Endodermal cell (in vitro differentiated cells): ENCODE measurements at regions not wholly inside any gene's neighbourhood (a gene's known extent, or its start where the extent isn't known, plus 50 kb on each side); places are given as distances from the start of the nearest gene placed in this dataset.

ENCODE experiments used
- DNase-seq: peaks from one replicate; pipeline ENCODE4 v3.0.0-alpha.2; 2017
- H3K27ac ChIP-seq: 2 replicates; pipeline ENCODE4 v1.5.1; 2013; ENCODE audit warnings: mild to moderate bottlenecking, low read depth, low read length, moderate library complexity
- H3K27me3 ChIP-seq: 2 replicates; pipeline ENCODE4 v1.6.1; 2013; ENCODE audit warnings: mild to moderate bottlenecking, low read length, moderate library complexity; ENCODE audit not compliant: insufficient read depth, control insufficient read depth, poor library complexity, severe bottlenecking
- H3K36me3 ChIP-seq: 2 replicates; pipeline ENCODE4 v1.7.0; 2013; ENCODE audit warnings: mild to moderate bottlenecking, low read length, moderate library complexity; ENCODE audit not compliant: control insufficient read depth, insufficient read depth
- H3K4me1 ChIP-seq: one replicate; pipeline ENCODE4 v1.7.0; 2013; ENCODE audit warnings: low read length; ENCODE audit not compliant: control insufficient read depth, insufficient read depth
- H3K4me3 ChIP-seq: 2 replicates; pipeline ENCODE4 v1.5.1; 2013; ENCODE audit warnings: mild to moderate bottlenecking, low read length, moderate library complexity
- H3K9ac ChIP-seq: 2 replicates; pipeline ENCODE4 v1.6.1; 2013; ENCODE audit warnings: mild to moderate bottlenecking, low read length, moderate library complexity; ENCODE audit not compliant: poor library complexity, severe bottlenecking; ENCODE audit errors: extremely low read depth
- H3K9me3 ChIP-seq: 2 replicates; pipeline ENCODE4 v1.6.1; 2013; ENCODE audit warnings: mild to moderate bottlenecking, low read length, moderate library complexity; ENCODE audit not compliant: control insufficient read depth
- H3K27ac Mint-ChIP-seq: 2 replicates; pipeline ENCODE4 v1.8.0; 2020; ENCODE audit warnings: mixed read lengths
- H3K27me3 Mint-ChIP-seq: 2 replicates; pipeline ENCODE4 v1.8.0; 2021; ENCODE audit warnings: mild to moderate bottlenecking, mixed read lengths; ENCODE audit not compliant: insufficient read depth
- H3K36me3 Mint-ChIP-seq: 2 replicates; pipeline ENCODE4 v1.8.0; 2020; ENCODE audit warnings: low read depth, mixed read lengths
- H3K4me1 Mint-ChIP-seq: 2 replicates; pipeline ENCODE4 v1.8.0; 2020; ENCODE audit warnings: mixed read lengths
- H3K4me3 Mint-ChIP-seq: 2 replicates; pipeline ENCODE4 v1.8.0; 2020; ENCODE audit warnings: mild to moderate bottlenecking, moderate library complexity, mixed read lengths
- H3K9me3 Mint-ChIP-seq: 2 replicates; pipeline ENCODE4 v1.8.0; 2020; ENCODE audit warnings: mild to moderate bottlenecking, mixed read lengths
- CTCF ChIP-seq: fragments of 200-600 bp; sonication (generic); conservative IDR thresholded peaks from 2 replicates; pipeline ENCODE4 v1.5.0; 2021; ENCODE audit warnings: antibody characterized with exemption, mild to moderate bottlenecking
- WGBS, 2 experiments: methylation state at CpG; one replicate each; pipeline versions ENCODE4 v1.1.5 to v1.1.7; 2013; ENCODE audit warnings: missing lambda C conversion rate in 2 of 2, mixed read lengths in 1 of 2; ENCODE audit not compliant: insufficient coverage in 1 of 2, insufficient read length in 1 of 2; 5-methylcytosine and 5-hydroxymethylcytosine counted together

- Histone ChIP-seq H3K36me3 (no peaks in the 10 kb centered on the region), H3K9me3 (peaks cover 5% of the 10 kb centered on the region), H3K27ac (no peak overlapping the region), H3K27me3 (no peaks in the 10 kb centered on the region), H3K4me1 (no peaks in the 10 kb centered on the region), H3K4me3 (no peak overlapping the region), H3K9ac (no peak overlapping the region)
- H3K36me3 Mint-ChIP-seq: no peaks in the 10 kb centered on the region
- H3K4me3 Mint-ChIP-seq: no peak overlapping the region
- H3K27me3 Mint-ChIP-seq: peaks cover 2% of the 10 kb centered on the region
- no peak for TF ChIP-seq CTCF
- 65% methylated on average over 1 of the region's 1 CpG; no CpG with 5 or more reads in 1 of the 2 experiments for WGBS, 2 experiments
- H3K9me3 Mint-ChIP-seq: peaks cover 2% of the 10 kb centered on the region
- no peak overlapping the region for H3K27ac Mint-ChIP-seq
- no peak for DNase-seq
- H3K4me1 Mint-ChIP-seq: peaks cover 12% of the 10 kb centered on the region
Observed at GRCh38 chr1:42085596-42085995, 67.6 kb upstream of the GUCA2B start.

GRCh38 chr1:42081475-42081874 lies 71.7 kb upstream of the GUCA2B start:
- Histone ChIP-seq H3K9me3 (no peaks in the 10 kb centered on the region), H3K9ac (no peak overlapping the region), H3K36me3 (no peaks in the 10 kb centered on the region), H3K27me3 (no peaks in the 10 kb centered on the region), H3K4me3 (no peak overlapping the region), H3K27ac (no peak overlapping the region), H3K4me1 (no peaks in the 10 kb centered on the region)
- Mint-ChIP-seq H3K36me3 (no peaks in the 10 kb centered on the region), H3K9me3 (no peaks in the 10 kb centered on the region), H3K4me3 (no peak overlapping the region), H3K27me3 (peaks cover 5% of the 10 kb centered on the region), H3K27ac (no peak overlapping the region), H3K4me1 (peaks cover 12% of the 10 kb centered on the region)
- DNase-seq: no peak
- WGBS, 2 experiments: 84% methylated on average over 2 of the region's 2 CpGs; no CpG with 5 or more reads in 1 of the 2 experiments
- no peak for TF ChIP-seq CTCF

GRCh38 chr1:42075179-42075578 lies 78.0 kb upstream of the GUCA2B start:
- no peak overlapping the region for H3K27ac ChIP-seq
- H3K9ac ChIP-seq: no peak overlapping the region
- H3K36me3 Mint-ChIP-seq: no peaks in the 10 kb centered on the region
- H3K27me3 Mint-ChIP-seq: peaks cover 29% of the 10 kb centered on the region
- H3K4me1 Mint-ChIP-seq: no peaks in the 10 kb centered on the region
- H3K36me3 ChIP-seq: no peaks in the 10 kb centered on the region
- no peak for DNase-seq
- no peak overlapping the region for H3K4me3 Mint-ChIP-seq
- H3K9me3 Mint-ChIP-seq: no peaks in the 10 kb centered on the region
- 95% methylated on average over 2 of the region's 2 CpGs; no CpG with 5 or more reads in 1 of the 2 experiments for WGBS, 2 experiments
- H3K27me3 ChIP-seq: peaks cover 21% of the 10 kb centered on the region
- H3K4me3 ChIP-seq: no peak overlapping the region
- H3K4me1 ChIP-seq: no peaks in the 10 kb centered on the region
- TF ChIP-seq CTCF: no peak
- H3K9me3 ChIP-seq: no peaks in the 10 kb centered on the region
- no peak overlapping the region for H3K27ac Mint-ChIP-seq
